ENCODE measurements at regions not wholly inside any gene's neighbourhood (a gene's known extent, or its start where the extent isn't known, plus 50 kb on each side); places are given as distances from the start of the nearest gene placed in this dataset.
"Not testable (repeated sequence)": the region's sequence is repeated elsewhere in the genome, so short reads cannot be mapped to it uniquely, and the experiment has no call there.

DNA sequence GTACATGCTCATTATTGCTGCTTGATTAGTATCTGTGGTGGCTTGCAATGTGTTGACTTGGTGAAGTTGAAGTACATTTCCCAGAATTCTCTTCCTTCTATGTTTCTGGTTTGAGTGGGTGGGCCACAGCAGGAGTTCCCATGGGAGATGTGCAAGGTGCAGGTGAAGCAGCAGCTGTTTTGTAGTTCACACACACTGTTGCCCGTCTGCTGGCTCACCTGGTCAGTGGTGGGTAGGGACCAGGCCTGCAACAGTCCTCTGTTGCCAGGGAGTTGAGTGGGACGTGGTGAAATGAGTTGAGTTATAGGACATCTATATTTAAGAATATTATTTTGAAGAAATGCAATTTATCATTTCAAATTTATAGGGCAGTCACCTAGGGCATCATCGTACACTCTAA is 417.4 kb downstream of the TMEM135 start:
- Histone ChIP-seq H3K27ac (no peak overlapping the region), H3K4me3 (no peak overlapping the region), H3K4me1 (replicated peaks in 1 of 2) (peaks cover 0 to 3% of the 10 kb centered on the region in 2 donors)
- ATAC-seq (replicated peaks in 6 of 8) = no peak
- in situ Hi-C loops (cut with MboI; ENCODE audit: low pct_unique_long_range_greater_than_20kb in 2 of 9, low sequenced_read_pairs in 9 of 9, unreplicated experiment in 9 of 9) = no loop called here
- 73 to 100% (median 82%) methylated on average over 1 to 3 of the region's 3 CpGs; no CpG with 5 or more reads in 4 of the 10 experiments for WGBS, 10 experiments

DNA sequence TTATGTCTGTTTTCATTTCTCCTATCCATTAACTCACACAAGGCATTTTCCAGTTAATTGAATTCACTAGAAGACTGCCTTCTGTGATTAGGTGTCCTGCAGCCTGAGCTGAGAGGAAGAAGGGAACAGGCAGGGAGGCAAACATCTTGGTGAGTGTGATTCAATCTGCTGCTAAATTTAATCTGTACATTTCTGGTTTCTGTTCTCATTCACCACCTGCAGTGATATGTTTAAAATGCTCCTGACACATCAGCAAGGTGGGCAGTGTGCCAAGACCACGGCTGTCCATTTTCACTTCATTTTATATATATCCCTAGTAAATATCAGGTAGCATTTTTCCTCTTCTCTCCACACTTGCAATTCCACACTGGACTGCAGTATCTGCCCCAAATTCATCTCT is 416.5 kb downstream of the TMEM135 start:
- no peak for ATAC-seq (replicated peaks in 6 of 8)
- Histone ChIP-seq H3K4me3 (no peak overlapping the region), H3K4me1 (replicated peaks in 1 of 2) (peaks cover 0 to 3% of the 10 kb centered on the region in 2 donors), H3K27ac (no peak overlapping the region)
- in situ Hi-C loops (cut with MboI; ENCODE audit: low pct_unique_long_range_greater_than_20kb in 2 of 9, low sequenced_read_pairs in 9 of 9, unreplicated experiment in 9 of 9) = no loop called here
- 0 to 78% (median 63%) methylated on average over 1 of the region's 1 CpG; no CpG with 5 or more reads in 4 of the 10 experiments for whole genome bisulfite sequencing, 10 experiments

DNA sequence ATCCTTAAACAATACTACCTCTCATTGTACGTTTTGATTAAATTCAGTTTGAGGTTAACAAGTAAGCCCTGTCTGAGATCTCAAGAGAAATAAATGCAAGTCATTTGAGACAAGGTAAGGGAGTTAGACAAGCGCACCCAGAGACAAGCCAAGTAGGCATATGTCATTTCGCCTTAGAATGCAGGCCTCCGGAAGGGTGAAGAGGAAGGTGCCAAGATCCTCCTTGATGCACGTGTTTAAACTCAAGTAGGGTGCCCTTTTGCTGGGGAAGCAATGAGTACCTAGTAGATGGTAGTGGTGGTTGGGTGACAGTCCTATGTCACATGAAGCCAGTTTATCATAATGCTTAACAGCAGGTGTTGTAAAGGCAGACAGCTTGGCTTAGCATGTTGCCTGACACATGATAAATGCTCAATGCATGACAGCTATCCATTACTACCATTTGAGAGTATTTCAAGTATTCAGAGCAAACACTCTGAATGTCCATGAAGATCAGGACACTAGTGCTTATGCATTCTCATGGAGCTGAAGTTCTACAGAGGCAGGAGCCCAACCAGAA is 415.9 kb downstream of the TMEM135 start:
- no peak for ATAC-seq (replicated peaks in 6 of 8)
- H3K27ac ChIP-seq = no peak overlapping the region
- in situ Hi-C loops (cut with MboI; ENCODE audit: low pct_unique_long_range_greater_than_20kb in 2 of 9, low sequenced_read_pairs in 9 of 9, unreplicated experiment in 9 of 9) = no loop called here
- H3K4me1 ChIP-seq (replicated peaks in 1 of 2) = peaks cover 0 to 3% of the 10 kb centered on the region in 2 donors
- WGBS, 10 experiments = 11 to 96% (median 83%) methylated on average over 1 to 5 of the region's 5 CpGs; no CpG with 5 or more reads in 2 of the 10 experiments
- no peak overlapping the region for H3K4me3 ChIP-seq

DNA sequence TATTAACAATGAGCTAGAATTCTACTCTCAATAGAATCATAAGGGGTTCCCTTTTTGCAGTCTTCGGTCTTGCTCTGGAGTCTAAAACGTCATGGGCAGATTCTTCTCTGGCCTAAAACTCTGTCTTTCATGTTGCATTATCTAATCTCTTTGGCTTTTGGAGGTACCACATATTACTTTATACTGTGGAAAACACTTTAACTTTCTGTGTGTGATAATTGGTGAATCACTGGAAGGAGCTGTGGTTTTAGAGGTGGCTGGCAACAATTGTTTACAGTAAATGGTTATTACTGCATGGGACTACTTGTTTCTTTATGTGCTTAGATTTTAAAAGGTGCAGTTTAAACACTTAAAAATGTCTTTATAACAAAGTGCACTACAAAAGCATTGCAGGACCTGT is 414.3 kb downstream of the TMEM135 start:
- 20 to 93% (median 68%) methylated on average over 1 to 2 of the region's 2 CpGs; no CpG with 5 or more reads in 3 of the 10 experiments for WGBS, 10 experiments
- H3K4me1 ChIP-seq (replicated peaks in 1 of 2); H3K4me3 ChIP-seq; H3K27ac ChIP-seq; in situ Hi-C loops (cut with MboI; ENCODE audit: low pct_unique_long_range_greater_than_20kb in 2 of 9, low sequenced_read_pairs in 9 of 9, unreplicated experiment in 9 of 9); ATAC-seq (replicated peaks in 6 of 8): not testable (repeated sequence)

DNA sequence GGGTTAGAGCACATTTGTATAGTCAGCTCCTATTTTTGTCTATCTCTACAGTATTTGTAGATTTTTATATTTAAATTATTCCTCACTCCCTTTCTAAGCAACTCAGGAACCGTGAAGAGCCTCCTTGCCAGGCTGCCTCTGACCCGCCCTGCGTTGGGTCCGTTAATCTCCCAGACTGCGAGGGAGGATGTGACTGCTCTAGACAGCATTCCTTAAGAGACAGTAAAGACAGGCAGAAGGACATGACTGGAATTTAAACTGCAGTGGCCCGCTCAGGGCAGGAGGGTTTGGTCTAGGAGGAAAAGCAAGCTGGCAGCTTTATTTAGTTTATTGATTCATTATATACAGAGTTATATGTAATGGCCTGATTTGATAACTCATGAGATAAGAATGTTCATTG is 413.7 kb downstream of the TMEM135 start:
- no peak overlapping the region for H3K4me3 ChIP-seq
- H3K27ac ChIP-seq = no peak overlapping the region
- peak in 3 of 8 experiments; percentile 72 to 93 (median 77) for ATAC-seq (replicated peaks in 6 of 8)
- 25 to 100% (median 80%) methylated on average over 1 to 6 of the region's 6 CpGs; no CpG with 5 or more reads in 1 of the 10 experiments for WGBS, 10 experiments
- H3K4me1 ChIP-seq (replicated peaks in 1 of 2) = peaks cover 0 to 3% of the 10 kb centered on the region in 2 donors
- in situ Hi-C loops (cut with MboI; ENCODE audit: low pct_unique_long_range_greater_than_20kb in 2 of 9, low sequenced_read_pairs in 9 of 9, unreplicated experiment in 9 of 9) = no loop called here

DNA sequence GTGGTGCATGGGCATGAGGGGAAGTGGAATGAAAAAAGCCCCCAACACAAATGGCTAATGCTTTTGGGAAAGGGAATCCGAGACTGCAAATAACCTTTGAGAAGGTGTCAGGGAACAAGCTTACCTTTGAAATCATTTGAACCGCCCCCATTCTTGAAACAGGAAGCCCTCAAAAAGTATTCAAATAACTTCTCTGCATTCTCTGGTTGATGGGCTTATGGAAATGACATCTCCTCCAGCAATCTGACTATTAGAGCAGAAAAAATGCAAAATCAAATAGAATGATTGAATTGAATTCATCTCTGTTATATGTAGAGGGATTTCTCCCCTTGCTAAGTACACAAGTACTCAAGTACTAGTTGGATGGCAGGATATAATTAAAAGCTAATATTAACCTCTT is 409.9 kb downstream of the TMEM135 start:
- Histone ChIP-seq H3K4me1 (replicated peaks in 1 of 2) (no peaks in the 10 kb centered on the region), H3K27ac (no peak overlapping the region), H3K4me3 (no peak overlapping the region)
- in situ Hi-C loops (cut with MboI; ENCODE audit: low pct_unique_long_range_greater_than_20kb in 2 of 9, low sequenced_read_pairs in 9 of 9, unreplicated experiment in 9 of 9) = no loop called here
- WGBS, 10 experiments = 60 to 100% (median 83%) methylated on average over 1 to 2 of the region's 2 CpGs; no CpG with 5 or more reads in 1 of the 10 experiments
- ATAC-seq (replicated peaks in 6 of 8) = no peak

DNA sequence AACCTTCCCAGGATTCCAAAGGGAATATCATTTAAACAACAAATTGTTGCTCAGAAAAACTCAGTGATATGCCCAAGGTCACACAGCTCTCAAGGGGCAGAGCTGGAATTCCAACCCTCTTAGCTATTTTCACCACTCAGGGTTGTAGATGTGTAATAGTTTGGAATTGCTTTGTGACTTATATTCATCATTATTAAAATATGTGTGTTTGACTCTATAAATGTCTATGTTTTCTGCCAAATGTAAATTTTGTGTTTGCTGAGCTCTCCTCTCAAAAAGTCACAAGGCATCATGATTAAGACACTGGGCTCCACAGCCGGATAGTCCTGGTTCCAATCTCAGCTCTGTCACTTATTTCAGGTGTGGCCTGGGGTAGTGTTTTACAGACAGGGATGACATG is 407.3 kb downstream of the TMEM135 start:
- in situ Hi-C loops (cut with MboI; ENCODE audit: low pct_unique_long_range_greater_than_20kb in 2 of 9, low sequenced_read_pairs in 9 of 9, unreplicated experiment in 9 of 9) = no loop called here
- no peaks in the 10 kb centered on the region for H3K4me1 ChIP-seq (replicated peaks in 1 of 2)
- no peak overlapping the region for H3K4me3 ChIP-seq
- no peak for ATAC-seq (replicated peaks in 6 of 8)
- no peak overlapping the region for H3K27ac ChIP-seq
- 0 to 100% methylated on average over 1 of the region's 1 CpG; no CpG with 5 or more reads in 8 of the 10 experiments for WGBS, 10 experiments

DNA sequence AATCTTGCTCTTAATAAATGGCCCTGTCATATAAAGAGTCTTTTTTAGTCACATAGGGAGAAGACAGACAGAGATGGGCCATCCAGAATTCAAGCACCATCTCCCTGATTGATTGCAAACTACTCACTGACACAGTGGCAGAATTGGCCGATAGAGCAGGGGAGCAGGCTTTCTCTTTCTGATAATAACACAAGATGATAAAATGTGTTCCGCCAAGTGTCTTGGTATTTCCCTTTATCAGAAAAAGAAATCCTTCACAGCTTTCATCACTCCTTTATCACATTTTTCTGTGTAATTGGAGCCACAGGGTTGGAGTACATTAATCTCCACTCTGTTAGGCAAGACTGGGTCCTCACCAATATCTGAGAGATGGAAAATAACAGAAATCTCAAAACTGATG is 406.0 kb downstream of the TMEM135 start:
- in situ Hi-C loops (cut with MboI; ENCODE audit: low pct_unique_long_range_greater_than_20kb in 2 of 9, low sequenced_read_pairs in 9 of 9, unreplicated experiment in 9 of 9) = no loop called here
- H3K4me3 ChIP-seq = no peak overlapping the region
- no peak overlapping the region for H3K27ac ChIP-seq
- WGBS, 10 experiments = 74 to 100% (median 80%) methylated on average over 1 to 2 of the region's 2 CpGs; no CpG with 5 or more reads in 5 of the 10 experiments
- peak in 2 of 8 experiments; percentile 32 to 43 for ATAC-seq (replicated peaks in 6 of 8)
- no peaks in the 10 kb centered on the region for H3K4me1 ChIP-seq (replicated peaks in 1 of 2)

DNA sequence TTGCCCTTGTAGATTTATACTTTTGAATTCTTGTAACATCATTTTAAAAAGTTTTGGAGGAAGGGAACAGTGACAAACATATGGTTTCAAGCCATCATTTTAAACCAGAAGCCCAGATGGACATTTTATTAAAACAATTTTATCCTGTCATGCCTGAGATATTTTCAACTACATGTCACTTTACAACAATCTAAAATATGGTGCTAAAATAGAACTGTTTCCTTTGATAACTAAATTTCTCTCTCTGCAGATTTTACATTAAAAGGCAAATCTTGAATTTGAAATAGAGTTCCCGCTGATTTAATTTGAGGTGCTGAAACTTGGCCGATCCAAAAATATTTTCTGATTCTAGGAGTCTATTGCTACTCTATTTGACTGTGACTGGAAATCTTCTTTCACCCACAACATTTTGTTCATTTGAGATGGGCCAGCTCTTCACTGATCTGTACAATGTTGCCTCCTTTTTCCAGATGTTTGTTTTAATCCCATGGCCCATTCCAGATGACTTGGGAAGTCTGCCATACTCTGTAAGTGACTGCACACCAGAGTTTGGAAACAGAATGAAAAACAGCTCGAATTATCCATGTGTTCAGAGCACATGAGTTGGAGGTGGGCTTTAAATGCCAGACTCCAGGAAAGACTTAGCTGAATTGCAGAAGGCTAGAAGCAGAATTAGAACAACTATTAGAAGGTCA is 402.5 kb downstream of the TMEM135 start:
- 0 to 95% (median 58%) methylated on average over 1 to 3 of the region's 3 CpGs for WGBS, 10 experiments
- ATAC-seq (replicated peaks in 6 of 8) = no peak
- H3K27ac ChIP-seq = no peak overlapping the region

DNA sequence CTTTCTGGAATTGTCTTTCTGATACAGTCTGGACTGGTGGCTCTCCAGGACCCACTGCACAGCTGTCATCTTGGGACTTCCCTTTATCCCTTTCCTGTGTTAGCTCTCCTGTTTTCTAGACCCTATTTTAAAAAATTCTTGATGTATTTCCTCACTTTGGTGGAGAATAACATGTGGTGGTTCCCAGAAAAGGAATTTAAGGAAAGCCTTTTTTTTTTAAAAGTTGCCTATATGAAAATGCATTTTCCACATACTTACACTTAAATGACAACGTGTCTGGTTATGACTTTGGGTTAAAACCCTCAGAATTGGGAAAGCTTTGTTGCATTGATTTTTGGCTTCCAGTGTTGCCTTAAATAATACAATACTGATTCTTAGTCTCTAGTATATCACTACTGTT is 400.7 kb downstream of the TMEM135 start:
- no peak for ATAC-seq (replicated peaks in 6 of 8)
- in situ Hi-C loops (cut with MboI; ENCODE audit: low pct_unique_long_range_greater_than_20kb in 2 of 9, low sequenced_read_pairs in 9 of 9, unreplicated experiment in 9 of 9) = no loop called here
- Histone ChIP-seq H3K4me1 (replicated peaks in 1 of 2) (no peaks in the 10 kb centered on the region), H3K4me3 (no peak overlapping the region), H3K27ac (no peak overlapping the region)
- WGBS, 10 experiments = 0 to 89% (median 40%) methylated on average over 1 of the region's 1 CpG; no CpG with 5 or more reads in 2 of the 10 experiments

More for the DNA sequence above, 402.5 kb downstream of the TMEM135 start:
- Histone ChIP-seq H3K4me1 (replicated peaks in 1 of 2) (no peaks in the 10 kb centered on the region), H3K4me3 (no peak overlapping the region)
- in situ Hi-C loops (cut with MboI; ENCODE audit: low pct_unique_long_range_greater_than_20kb in 2 of 9, low sequenced_read_pairs in 9 of 9, unreplicated experiment in 9 of 9) = no loop called here

DNA sequence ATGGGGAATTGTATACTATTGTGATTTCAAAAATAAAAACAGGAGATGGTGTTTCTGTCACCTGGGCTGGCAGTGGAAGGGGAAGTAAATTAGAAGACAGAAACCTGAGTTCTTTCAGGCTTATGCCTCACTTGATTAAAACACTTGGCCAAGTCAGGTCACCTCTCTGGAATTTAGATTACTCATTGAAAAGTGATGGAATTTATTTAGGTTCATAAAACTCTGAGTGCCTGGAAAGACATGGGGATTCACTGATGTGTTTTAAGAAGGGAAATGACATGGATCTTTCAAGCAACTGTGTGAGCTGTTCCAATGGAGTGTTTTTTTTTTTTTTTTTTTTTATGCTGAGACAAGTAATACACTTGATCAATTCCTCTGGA is 400.1 kb downstream of the TMEM135 start:
- ATAC-seq (replicated peaks in 6 of 8) = no peak
- H3K27ac ChIP-seq = no peak overlapping the region
- no peak overlapping the region for H3K4me3 ChIP-seq
- no peaks in the 10 kb centered on the region for H3K4me1 ChIP-seq (replicated peaks in 1 of 2)
- in situ Hi-C loops (cut with MboI; ENCODE audit: low pct_unique_long_range_greater_than_20kb in 2 of 9, low sequenced_read_pairs in 9 of 9, unreplicated experiment in 9 of 9) = no loop called here

DNA sequence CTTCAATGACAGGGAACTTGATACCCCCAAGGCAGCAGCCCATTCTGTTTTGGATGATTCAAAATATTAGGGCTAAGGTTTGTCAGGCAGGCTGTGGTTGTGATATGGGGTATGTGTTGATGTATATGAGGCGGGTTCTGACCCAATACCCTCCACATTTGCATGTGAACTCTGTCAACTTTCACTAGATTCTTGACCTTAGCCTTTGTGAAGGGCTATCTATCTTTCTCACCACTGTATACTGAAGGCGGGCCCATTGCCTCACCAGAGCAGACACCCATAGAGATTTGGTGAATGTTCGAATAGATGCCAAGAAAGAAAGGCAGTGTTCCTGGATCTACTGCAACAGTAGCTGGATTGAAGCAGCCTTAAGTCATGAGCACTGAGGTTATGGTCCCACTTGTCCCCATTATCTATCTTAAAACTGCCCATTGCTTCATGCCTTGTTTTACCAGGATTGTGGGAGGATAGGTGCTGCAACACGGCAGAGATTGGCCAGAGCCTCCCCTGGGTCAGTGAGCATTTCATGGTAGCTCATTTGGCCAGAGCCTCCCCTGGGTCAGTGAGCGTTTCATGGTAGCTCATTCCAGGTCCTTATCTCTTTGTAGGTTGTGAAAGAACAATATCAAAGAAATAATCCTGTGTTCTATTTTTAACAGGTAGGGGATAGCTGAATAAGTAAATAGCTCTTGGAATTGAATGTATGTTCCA is 399.6 kb downstream of the TMEM135 start:
- Histone ChIP-seq H3K4me1 (replicated peaks in 1 of 2) (no peaks in the 10 kb centered on the region), H3K4me3 (no peak overlapping the region), H3K27ac (no peak overlapping the region)
- in situ Hi-C loops (cut with MboI; ENCODE audit: low pct_unique_long_range_greater_than_20kb in 2 of 9, low sequenced_read_pairs in 9 of 9, unreplicated experiment in 9 of 9) = no loop called here
- WGBS, 10 experiments = 63 to 100% (median 80%) methylated on average over 1 to 4 of the region's 5 CpGs; no CpG with 5 or more reads in 1 of the 10 experiments
- no peak for ATAC-seq (replicated peaks in 6 of 8)

DNA sequence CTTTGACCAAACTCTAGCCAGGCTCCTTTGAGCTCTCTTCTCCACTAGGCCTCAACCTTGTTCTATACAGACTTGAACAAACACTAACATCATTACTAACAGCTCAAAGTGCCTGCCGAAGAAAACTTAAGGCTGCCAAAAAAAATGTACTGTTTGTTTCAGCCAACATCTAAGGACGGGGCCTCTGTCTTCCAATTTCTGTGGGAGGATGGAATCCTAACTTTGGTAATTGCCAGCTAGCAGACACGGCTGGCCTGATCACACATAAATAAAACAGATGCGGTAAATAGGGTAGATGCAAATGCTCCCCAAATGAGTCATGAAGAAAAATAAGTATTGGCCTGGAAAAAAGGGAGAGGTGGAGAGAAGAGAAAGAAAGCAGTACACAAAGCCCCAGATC is 394.3 kb downstream of the TMEM135 start:
- in situ Hi-C loops (cut with MboI; ENCODE audit: low pct_unique_long_range_greater_than_20kb in 2 of 9, low sequenced_read_pairs in 9 of 9, unreplicated experiment in 9 of 9) = no loop called here
- WGBS, 10 experiments = 0 to 100% (median 93%) methylated on average over 2 to 4 of the region's 4 CpGs; no CpG with 5 or more reads in 1 of the 10 experiments
- Histone ChIP-seq H3K4me3 (no peak overlapping the region), H3K27ac (no peak overlapping the region), H3K4me1 (replicated peaks in 1 of 2) (peaks cover 0 to 7% of the 10 kb centered on the region in 2 donors)
- peak in 2 of 8 experiments; percentile 90 to 92 for ATAC-seq (replicated peaks in 6 of 8)

Data from motor neuron (in vitro differentiated cells).